Kidney (tissue), 13 donors: ENCODE measurements at regions not wholly inside any gene's neighbourhood (a gene's known extent, or its start where the extent isn't known, plus 50 kb on each side); places are given as distances from the start of the nearest gene placed in this dataset.
A peak's percentile ranks its signal among the peaks of the same experiment; 100 is the strongest.

Experiments used
- DNase-seq, 5 donors: peaks; one replicate each; pipeline ENCODE4 v3.0.0-alpha.2; 2013 to 2020
- FAIRE-seq: peaks from 2 replicates; lab custom pipeline; 2012; peaks lifted over from hg19 to GRCh38; lab: Jason Lieb, UNC
- H3K27ac ChIP-seq, 2 donors: one replicate each; pipeline ENCODE4 v1.7.0; 2013; ENCODE audit warnings: low read depth in 2 of 2, low read length in 2 of 2, inconsistent platforms in 1 of 2
- H3K27me3 ChIP-seq: one replicate; pipeline ENCODE4 v1.7.1; 2013; ENCODE audit warnings: low read length, inconsistent platforms; ENCODE audit not compliant: control insufficient read depth, insufficient read depth
- H3K36me3 ChIP-seq, 3 donors: one replicate each; pipeline versions ENCODE4 v1.7.0 to v1.7.1; 2013; ENCODE audit warnings: low read length in 3 of 3, control low read depth in 1 of 3, inconsistent platforms in 1 of 3; ENCODE audit not compliant: insufficient read depth in 3 of 3, control insufficient read depth in 2 of 3
- H3K4me1 ChIP-seq, 3 donors: one replicate each; pipeline versions ENCODE4 v1.7.0 to v1.7.1; 2013; ENCODE audit warnings: low read length in 3 of 3, inconsistent platforms in 1 of 3, low read depth in 1 of 3; ENCODE audit not compliant: control insufficient read depth in 2 of 3, insufficient read depth in 2 of 3
- H3K4me3 ChIP-seq, 3 donors: one replicate each; pipeline versions ENCODE4 v1.7.0 to v1.8.1; 2013; ENCODE audit warnings: low read length in 3 of 3, control low read depth in 1 of 3, inconsistent platforms in 1 of 3
- H3K9ac ChIP-seq, 3 donors: one replicate each; pipeline versions ENCODE4 v1.7.0 to v1.7.1; 2013; ENCODE audit warnings: low read length in 3 of 3, control low read depth in 1 of 3, inconsistent platforms in 1 of 3
- H3K9me3 ChIP-seq, 3 donors: one replicate each; pipeline versions ENCODE4 v1.7.0 to v1.7.1; 2013; ENCODE audit warnings: low read length in 3 of 3, control low read depth in 1 of 3, inconsistent platforms in 1 of 3; ENCODE audit not compliant: control insufficient read depth in 2 of 3, insufficient read depth in 1 of 3
- intact Hi-C: fragments of 100-400 bp; cut with DNase I; formaldehyde crosslinking; loops from one replicate; pipeline ENCODE4 v1.11.1; 2022
- TF ChIP-seq, protein P1 (sequence below): IDR thresholded peaks from 3 replicates; pipeline ENCODE4 v1.5.1; 2012; ENCODE audit warnings: mild to moderate bottlenecking, moderate library complexity, borderline replicate concordance; ENCODE audit not compliant: insufficient read depth; ENCODE audit errors: extremely low read depth
- donor health status: control.
- donor health status: control.
- donor health status: control.
- donor health status: control.
- donor health status: control.
- donor health status: DM: yes; HTN: yes; CAD: no.
- donor health status: Normal renal cell carcinoma (clear cell type).

DNA sequence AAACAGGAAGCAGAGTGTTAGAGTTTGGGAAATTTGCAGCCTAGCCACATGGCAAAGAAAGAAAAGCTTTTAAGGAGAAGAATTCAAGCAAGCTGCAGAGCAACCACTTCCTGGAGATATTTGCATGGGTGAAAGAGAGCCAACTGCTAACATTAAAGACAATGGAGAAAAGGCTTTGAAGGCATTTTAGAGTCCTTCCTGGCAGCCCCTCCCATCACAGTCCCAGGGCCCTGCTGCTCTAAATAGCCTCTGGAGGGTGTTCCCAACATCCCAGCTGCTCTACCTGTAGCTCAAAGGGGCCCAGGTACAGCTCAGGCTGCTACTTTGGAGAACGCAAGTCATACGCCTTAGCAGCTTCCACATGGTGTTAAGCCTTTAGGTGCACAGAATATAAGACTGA lies 235.9 kb upstream of the FMR1 start:
- Histone ChIP-seq H3K9ac (no peak overlapping the region), H3K4me3 (no peak overlapping the region), H3K36me3 (no peaks in the 10 kb centered on the region), H3K27ac (no peak overlapping the region), H3K9me3 (no peaks in the 10 kb centered on the region), H3K27me3 (no peaks in the 10 kb centered on the region), H3K4me1 (no peaks in the 10 kb centered on the region)
- intact Hi-C loops = no loop called here
- FAIRE-seq = no peak
- TF ChIP-seq, protein P1, sequence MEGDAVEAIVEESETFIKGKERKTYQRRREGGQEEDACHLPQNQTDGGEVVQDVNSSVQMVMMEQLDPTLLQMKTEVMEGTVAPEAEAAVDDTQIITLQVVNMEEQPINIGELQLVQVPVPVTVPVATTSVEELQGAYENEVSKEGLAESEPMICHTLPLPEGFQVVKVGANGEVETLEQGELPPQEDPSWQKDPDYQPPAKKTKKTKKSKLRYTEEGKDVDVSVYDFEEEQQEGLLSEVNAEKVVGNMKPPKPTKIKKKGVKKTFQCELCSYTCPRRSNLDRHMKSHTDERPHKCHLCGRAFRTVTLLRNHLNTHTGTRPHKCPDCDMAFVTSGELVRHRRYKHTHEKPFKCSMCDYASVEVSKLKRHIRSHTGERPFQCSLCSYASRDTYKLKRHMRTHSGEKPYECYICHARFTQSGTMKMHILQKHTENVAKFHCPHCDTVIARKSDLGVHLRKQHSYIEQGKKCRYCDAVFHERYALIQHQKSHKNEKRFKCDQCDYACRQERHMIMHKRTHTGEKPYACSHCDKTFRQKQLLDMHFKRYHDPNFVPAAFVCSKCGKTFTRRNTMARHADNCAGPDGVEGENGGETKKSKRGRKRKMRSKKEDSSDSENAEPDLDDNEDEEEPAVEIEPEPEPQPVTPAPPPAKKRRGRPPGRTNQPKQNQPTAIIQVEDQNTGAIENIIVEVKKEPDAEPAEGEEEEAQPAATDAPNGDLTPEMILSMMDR = no peak
- no peak for DNase-seq

DNA sequence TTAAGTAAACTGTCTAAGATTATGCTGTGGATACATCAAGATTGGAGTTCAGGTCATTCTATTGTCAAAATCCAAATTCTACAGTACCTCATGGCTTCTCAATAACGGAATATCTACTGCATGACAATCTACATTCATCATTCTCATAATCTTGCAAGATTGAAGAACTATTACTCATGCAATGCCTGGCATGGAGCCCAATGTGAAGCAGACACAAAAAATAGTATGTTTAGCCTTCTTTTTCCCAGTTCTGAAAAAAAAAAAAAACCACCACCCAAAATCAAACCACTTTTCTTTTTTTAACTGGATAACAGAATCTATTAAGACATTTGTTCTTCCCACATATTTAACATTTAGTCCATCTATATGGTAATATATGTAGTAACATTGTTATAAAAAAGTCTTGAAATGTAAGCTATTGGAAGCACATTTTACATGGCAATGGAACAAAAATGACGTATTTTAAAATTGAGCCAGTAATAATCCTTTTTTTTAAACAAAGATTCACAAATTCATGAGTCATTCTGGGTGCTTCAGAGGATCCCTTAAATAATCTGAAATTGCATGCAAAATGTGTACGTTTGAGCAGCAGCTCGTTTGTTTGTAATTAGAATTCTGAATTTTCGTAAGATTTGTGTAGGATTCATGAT lies 232.2 kb upstream of the FMR1 start:
- no peaks in the 10 kb centered on the region for H3K27me3 ChIP-seq
- H3K9ac ChIP-seq = no peak overlapping the region
- TF ChIP-seq, protein P1 = no peak
- FAIRE-seq (peak; percentile 32), DNase-seq (no peak)
- intact Hi-C loops = no loop called here
- H3K27ac ChIP-seq = no peak overlapping the region
- H3K36me3 ChIP-seq = no peaks in the 10 kb centered on the region
- H3K4me1 ChIP-seq = no peaks in the 10 kb centered on the region
- no peaks in the 10 kb centered on the region for H3K9me3 ChIP-seq
- H3K4me3 ChIP-seq = no peak overlapping the region

DNA sequence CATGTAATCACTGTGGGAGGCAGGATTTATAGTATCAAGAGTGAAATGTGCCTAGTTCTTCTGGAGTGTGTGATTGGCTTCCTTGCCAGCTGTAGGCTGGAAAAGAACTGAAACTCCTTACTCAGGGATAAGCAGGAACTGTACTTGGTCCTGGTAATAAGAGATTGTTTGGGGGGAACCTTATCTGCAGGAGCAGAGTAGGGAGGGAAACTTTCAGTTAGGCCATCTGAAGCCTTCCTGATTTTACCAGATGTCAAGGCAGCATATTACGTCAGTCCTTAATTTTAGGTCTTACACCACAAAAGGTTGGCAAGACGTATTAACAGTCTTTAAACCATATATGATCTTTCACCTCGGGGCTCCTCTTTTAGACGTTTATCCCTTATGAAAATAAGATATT lies 231.5 kb upstream of the FMR1 start:
- H3K9ac ChIP-seq = no peak overlapping the region
- no peaks in the 10 kb centered on the region for H3K4me1 ChIP-seq
- H3K36me3 ChIP-seq = no peaks in the 10 kb centered on the region
- H3K9me3 ChIP-seq = no peaks in the 10 kb centered on the region
- DNase-seq = no peak
- no peak overlapping the region for H3K4me3 ChIP-seq
- intact Hi-C loops = no loop called here
- FAIRE-seq = no peak
- TF ChIP-seq, protein P1 = no peak
- H3K27ac ChIP-seq = no peak overlapping the region
- no peaks in the 10 kb centered on the region for H3K27me3 ChIP-seq

DNA sequence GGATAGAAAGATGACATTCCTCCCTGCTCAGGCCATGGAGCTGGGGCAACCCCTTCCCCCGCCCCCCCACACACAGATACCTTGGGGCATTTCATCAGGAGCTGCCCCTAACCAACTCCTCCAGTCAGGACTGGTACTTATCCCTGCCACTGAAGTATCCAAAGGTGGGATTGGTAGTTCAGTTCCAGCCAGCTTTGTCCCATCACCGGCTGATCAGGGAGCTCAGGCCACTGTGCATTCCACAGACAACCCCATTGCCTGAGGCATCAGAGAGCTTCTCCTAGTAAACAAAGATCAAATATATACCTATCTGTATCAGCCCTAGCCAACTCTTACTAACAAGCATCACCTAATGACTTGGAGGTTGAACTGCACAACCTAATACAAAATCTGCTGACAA lies 218.2 kb upstream of the FMR1 start:
- FAIRE-seq = no peak
- H3K9me3 ChIP-seq = no peaks in the 10 kb centered on the region
- H3K4me3 ChIP-seq = no peak overlapping the region
- no peak overlapping the region for H3K9ac ChIP-seq
- TF ChIP-seq, protein P1 = no peak
- H3K27me3 ChIP-seq = no peaks in the 10 kb centered on the region
- DNase-seq = no peak
- no peak overlapping the region for H3K27ac ChIP-seq
- no peaks in the 10 kb centered on the region for H3K36me3 ChIP-seq
- intact Hi-C loops = no loop called here
- H3K4me1 ChIP-seq = no peaks in the 10 kb centered on the region
